CD4-positive, alpha-beta T cell treated with Interleukin-15 for 1 hour (primary cell): ENCODE measurements at regions not wholly inside any gene's neighbourhood (a gene's known extent, or its start where the extent isn't known, plus 50 kb on each side); places are given as distances from the start of the nearest gene placed in this dataset.

Source experiments
- DNase-seq: peaks from one replicate; pipeline ENCODE4 v3.0.0-alpha.2; 2020

DNA sequence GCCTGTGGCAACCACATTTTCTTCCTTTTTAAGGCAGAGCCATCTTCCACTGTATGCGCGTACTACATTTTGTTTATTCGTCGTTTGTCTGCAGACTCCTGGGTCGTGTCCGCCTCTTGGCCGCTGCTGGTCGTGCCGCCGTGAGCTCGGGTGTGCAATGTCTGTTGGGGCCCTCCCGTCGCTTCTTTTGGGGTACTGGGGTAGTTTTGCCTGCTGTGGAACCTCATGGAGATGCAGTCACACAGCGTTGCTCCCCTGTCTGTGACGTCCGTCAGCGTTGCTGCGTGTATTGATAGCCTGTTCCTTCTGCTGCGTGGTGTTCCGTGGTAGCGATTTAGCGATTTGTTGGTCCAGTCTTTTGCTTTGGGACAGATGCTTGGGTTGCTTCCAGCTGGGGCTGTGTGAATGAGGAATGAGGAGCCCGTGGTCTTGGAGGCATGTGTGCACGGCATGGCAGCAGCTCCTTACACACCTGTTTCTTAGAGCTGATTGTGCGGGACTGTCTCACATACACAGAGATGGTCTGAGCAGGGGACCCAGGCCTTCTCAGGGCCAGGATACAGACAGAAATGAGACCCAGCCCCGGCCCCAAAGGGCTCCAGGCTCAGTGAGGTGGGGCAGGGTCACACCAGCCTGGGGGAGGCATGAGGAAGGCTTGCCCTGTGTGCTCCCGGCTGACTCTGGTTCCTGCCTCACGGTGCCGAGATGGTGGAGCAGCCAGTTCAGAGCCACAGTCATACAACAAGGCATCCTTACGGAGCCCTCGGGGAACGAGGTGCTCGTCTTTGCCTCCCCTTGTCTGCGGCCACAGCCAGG lies 78.4 kb upstream of the GSE1 start:
- no peak for DNase-seq

DNA sequence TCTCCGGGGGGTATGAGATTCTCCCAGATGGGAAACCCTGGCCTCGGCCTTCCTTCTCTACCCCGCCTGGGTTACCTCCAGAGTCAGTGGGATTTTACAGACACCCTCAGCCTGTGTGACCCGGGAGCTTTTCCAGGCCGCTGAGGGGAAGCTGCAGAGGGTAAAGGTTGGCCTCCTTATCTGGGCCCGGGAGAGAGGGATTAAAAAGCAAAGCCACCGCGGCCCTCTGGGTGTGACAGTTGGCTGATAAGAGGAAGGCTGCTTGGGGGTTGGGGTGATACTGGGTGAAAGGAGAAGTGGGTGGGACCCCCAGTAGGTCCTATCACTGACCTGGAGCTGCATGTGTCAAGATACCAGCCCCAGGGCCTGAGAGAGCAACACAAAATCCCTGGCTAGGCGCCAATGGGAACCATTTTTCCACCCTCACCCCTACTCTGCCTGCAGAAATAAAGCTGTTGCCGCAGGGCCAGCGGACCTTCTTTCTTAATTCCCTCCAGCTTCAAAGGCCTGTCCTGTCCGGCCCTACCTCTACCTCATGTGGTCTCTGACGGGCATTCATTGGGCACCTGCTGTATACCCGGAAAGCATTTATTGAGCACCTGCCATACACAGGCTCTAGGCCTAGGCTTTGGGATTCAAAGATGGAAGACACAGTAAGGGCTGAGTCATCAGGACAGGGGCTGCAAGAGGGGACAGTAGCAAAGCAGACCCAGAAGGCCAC lies 77.6 kb upstream of the GSE1 start:
- DNase-seq, result no peak

- no peak for DNase-seq
These were observed 77.1 kb upstream of the GSE1 start for GRCh38 chr16:85536073-85536410.

GRCh38 chr16:85536411-85537330 lies 76.5 kb upstream of the GSE1 start:
- DNase-seq, result no peak

DNA sequence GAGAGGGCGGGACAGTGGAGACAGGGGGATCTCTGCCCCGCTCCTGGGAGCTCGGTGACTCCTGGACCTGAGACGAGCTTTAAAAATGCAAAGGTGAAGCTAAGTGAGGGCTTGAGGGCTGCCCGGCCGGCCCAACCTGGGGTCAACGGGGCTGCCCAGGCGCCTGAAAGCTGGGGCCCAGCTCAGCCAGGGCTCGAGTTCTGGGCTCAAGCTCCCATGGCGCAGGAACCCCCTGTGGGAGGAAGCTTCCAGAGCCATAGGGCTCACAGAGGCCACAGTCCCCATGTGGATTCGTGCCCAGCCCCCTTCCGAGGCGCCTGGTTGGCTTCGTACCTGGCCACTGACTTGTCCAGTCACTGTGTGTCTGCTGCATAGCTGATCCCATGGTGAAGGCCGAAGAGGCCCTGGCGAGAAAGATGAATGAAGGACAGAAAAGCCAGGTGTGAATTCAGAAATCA lies 75.8 kb upstream of the GSE1 start:
- no peak for DNase-seq

DNA sequence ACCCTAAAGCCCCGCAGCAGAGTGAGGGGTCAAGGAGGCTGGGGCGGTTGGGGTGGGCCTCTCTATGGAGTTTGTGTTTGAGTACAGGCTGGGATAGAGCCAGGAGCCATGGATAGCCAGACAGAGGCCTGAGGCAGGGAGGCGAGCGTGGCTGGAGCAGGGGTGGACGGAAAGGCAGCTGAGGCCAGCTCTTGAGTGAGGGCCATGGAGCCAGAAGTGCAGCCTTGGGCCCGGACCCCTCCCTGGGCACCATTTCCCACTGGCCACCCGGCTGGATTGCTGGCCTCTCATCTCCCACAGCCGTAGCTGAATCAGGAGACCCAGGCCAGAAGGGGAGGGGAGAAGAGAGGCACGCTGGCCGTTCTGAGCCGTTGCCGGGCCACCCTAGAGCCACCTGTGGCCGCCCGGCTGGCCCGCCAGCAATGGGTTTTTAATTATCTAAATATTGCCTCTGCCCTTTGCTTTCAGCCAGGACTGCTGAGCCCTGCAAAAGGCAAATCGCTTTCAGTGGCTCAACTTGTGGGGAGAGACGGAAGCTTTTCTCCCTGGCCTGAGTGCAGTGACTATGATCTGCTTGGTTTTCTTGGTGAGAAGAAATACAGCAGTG lies 75.2 kb upstream of the GSE1 start:
- no peak for DNase-seq

- DNase-seq, result no peak
These were observed 74.0 kb upstream of the GSE1 start for GRCh38 chr16:85539084-85539483.

DNA sequence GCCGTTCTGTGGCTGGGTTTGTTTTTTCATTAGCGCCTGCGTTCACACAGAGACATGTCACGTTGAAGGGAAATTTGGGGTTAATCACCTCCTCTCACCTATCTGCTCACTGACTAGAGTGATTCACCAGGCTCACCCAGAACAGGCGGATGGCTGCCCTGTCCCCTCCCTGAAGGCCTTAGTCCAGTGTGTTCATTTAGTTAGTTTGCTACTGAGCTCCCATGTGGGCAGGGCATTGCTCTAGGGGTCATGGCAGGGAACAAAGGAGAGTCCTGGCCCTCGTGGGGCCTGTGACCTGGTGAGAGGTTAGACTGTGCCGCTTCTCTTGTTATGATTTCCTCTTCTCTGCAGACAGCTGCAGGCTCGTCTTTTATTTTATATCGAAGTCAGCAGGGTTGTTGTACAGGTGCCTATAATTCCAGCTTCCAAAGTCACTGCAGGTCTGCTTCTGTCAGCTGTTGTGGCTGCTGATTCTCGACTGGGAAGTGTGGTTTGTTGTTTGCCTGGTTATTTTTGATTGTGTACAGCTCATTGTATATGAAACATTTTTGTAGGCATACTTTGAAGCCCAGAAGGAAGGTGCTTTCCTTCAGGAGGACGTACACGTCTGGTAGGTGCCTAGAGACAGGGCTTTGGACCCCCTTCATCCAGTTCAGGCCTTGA lies 73.4 kb upstream of the GSE1 start:
- no peak for DNase-seq

DNA sequence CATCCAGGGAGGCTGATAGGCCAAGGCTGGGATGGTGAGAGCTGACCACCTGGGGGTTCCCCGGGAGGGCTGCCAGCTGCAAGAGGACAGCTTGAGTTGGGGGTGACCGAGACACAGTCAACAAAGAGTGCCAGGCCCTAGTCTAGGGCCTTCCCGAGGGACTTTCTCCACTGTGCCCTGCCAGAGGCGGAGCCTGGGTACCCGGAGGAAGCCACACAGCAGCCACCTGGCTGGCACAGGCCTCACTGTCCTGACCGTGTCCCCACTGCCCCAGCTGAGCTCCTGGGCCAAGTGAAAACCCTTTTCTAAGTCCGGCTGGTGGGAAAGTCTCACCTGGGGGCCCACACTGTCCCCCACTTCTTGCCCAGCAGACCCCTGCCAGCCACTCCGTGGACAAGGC lies 71.9 kb upstream of the GSE1 start:
- DNase-seq, result no peak

DNA sequence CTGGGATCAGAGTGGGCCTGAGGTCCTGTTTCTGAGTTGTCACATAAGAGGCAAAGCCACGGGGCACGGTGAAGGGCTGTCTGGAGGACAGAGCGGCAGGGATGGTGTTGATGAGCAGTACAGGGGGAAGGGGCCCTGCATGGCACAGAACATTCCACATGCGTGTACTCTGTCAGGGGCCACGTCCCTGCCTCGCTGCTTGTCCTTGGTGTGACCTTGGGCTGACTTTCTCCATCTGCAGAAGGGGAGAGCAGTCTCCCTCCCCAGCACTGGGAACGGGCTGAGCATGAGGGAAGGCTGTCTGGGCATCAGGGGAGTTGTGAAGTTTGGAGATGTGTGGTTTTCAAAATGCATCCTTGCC lies 71.5 kb upstream of the GSE1 start:
- no peak for DNase-seq

DNA sequence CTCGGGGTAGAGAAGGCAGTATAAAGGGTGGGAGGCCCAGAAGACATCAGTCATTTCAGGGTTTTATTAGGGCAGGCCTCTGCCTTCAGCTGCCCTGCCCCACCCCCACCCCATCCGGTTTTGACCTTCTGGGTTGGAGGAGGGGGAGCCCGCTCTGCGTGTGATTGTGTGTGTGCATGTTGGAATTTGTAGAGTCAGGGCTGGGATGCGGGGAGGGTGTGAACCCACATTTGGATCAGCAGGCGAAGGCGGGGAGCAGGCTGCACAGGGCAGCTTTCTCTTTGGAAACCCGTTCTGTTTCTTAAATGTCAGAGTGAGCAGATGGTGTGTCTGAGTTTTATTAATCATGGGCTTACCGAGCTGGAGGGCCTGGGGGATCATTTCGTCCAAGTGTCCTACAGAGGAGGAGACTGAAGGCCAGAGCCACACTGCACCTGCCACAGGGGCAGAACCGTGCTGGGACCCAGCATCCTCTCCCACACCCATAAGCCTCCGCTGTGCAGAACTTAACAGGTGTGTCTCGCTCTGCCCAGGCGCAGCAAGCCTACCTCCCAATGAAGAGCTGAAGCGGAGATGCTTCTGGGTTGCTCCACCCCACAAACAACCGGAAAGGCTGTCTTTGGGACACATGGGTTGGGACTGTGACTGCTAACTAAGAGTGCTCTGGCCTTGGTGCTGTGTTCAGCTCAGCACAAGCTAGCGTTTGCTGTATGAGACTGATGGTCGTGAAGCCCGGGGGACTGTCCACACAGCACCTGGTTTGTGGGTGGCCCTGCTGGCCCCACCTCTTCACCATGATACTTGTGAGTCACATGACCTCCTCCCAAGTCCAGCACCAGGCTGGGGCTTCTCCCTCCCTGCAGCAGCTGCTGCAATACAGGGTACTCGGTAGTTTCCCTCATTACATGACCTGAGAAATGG lies 70.9 kb upstream of the GSE1 start:
- no peak for DNase-seq

DNA sequence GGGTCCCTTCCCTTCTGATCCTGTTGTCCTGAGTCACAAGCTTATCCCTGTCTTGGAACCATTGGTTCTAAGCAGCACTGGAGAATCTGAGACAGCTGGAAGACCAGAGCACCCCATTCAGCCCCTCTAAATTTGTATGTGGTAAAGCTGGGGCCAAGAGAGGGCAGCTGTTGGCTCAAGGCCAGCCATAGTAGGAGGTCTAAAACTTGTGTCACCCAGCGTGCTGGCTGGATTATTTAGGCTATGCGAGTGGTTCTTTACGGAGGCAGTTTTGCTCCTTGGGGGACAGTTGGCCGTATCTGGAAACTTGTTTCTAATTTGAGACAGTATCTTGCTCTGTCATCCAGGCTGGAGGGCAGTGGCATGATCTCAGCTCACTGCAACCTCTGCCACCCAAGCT lies 69.6 kb upstream of the GSE1 start:
- DNase-seq, result no peak

- DNase-seq, result no peak
These were observed 69.1 kb upstream of the GSE1 start for GRCh38 chr16:85544016-85544415.

DNA sequence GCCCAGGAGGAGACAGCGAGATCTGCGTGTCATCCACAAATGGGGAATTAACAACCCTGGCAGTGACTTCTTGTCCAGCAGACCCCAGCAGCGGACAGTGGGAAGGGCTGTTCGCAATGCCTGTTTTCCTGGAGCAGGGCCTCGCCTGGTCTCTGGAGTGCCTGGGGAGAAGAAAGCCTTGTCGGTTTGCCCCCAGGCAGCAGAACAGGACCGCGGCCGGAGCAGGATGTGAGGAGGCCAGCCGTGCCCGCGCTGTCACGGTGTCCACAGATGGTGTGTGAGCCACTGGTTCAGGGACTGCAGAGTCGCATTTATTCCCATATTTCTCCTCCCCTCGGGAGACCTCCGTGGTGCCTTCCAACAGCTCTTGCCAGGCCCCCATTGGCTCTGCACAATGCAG lies 68.5 kb upstream of the GSE1 start:
- DNase-seq, result no peak

- no peak for DNase-seq
These were observed 67.8 kb upstream of the GSE1 start for GRCh38 chr16:85545227-85545818.

- no peak for DNase-seq
These were observed 66.3 kb upstream of the GSE1 start for GRCh38 chr16:85546585-85547447.

GRCh38 chr16:85548375-85548774 lies 64.7 kb upstream of the GSE1 start:
- DNase-seq, result no peak

- DNase-seq, result no peak
These were observed 63.2 kb upstream of the GSE1 start for GRCh38 chr16:85549766-85550421.

- no peak for DNase-seq
These were observed 62.7 kb upstream of the GSE1 start for GRCh38 chr16:85550422-85550864.
